Uterus (tissue), 2 donors: ENCODE measurements at regions not wholly inside any gene's neighbourhood (a gene's known extent, or its start where the extent isn't known, plus 50 kb on each side); places are given as distances from the start of the nearest gene placed in this dataset.
"Not testable (repeated sequence)": the region's sequence is repeated elsewhere in the genome, so short reads cannot be mapped to it uniquely, and the experiment has no call there.

Source experiments
- CTCF ChIP-seq, 4 experiments: fragments of 200-600 bp in 2 of 4; fragments of 450-650 bp in 2 of 4; sonication (generic) in 2 of 4; IDR thresholded peaks; one replicate each; pipeline ENCODE4 v1.5.1; 2016 to 2019; ENCODE audit warnings: antibody characterized with exemption in 4 of 4, mild to moderate bottlenecking in 2 of 4, moderate library complexity in 1 of 4
- POLR2A ChIP-seq, 2 donors: fragments of 450-650 bp; IDR thresholded peaks; one replicate each; pipeline ENCODE4 v1.6.1; 2016; ENCODE audit warnings: antibody characterized with exemption in 2 of 2, mild to moderate bottlenecking in 1 of 2, moderate library complexity in 1 of 2

GRCh38 chr2:91571239-91571923 lies 2879.9 kb downstream of the RPIA start:
- not testable (repeated sequence) for TF ChIP-seq CTCF, POLR2A (IDR thresholded peaks at IDR 0.05)
